LNCaP clone FGC (cell line): ENCODE measurements at regions not wholly inside any gene's neighbourhood (a gene's known extent, or its start where the extent isn't known, plus 50 kb on each side); places are given as distances from the start of the nearest gene placed in this dataset.

ENCODE experiments used
- DNase-seq: peaks from one replicate; pipeline ENCODE4 v3.0.0-alpha.2; 2011; ENCODE audit warnings: low read depth
- H3K4me3 ChIP-seq: 2 replicates; pipeline ENCODE4 v1.5.1; 2011; ENCODE audit warnings: mild to moderate bottlenecking, low read depth, low read length, control low read depth
- TF ChIP-seq, protein P1 (sequence below): IDR thresholded peaks from 2 replicates; pipeline ENCODE4 v1.5.1; 2012; ENCODE audit warnings: mild to moderate bottlenecking; ENCODE audit not compliant: control insufficient read depth, insufficient read depth; ENCODE audit errors: extremely low read depth

DNA sequence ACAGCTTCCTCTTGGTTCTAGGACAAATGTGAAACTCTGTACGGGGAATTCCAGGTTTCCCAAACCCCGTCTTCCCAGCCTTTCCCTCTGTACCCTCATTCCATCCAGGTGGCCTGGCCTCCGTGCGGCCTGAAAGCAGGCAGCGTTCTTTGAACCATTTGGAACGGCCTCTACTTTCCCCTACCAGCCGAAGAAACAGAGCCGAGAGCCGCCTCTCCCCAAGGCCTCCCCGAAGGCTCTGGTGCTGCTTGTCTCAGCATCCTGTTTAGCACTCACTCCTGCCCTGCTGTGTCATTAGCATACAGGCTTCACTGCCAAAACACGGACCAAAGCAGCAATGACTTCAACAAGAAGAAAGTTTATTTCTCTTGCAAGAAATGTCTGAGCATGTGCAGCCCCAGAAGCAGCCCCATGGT, 137.7 kb downstream of the HSD17B3 start:
- TF ChIP-seq, protein P1, sequence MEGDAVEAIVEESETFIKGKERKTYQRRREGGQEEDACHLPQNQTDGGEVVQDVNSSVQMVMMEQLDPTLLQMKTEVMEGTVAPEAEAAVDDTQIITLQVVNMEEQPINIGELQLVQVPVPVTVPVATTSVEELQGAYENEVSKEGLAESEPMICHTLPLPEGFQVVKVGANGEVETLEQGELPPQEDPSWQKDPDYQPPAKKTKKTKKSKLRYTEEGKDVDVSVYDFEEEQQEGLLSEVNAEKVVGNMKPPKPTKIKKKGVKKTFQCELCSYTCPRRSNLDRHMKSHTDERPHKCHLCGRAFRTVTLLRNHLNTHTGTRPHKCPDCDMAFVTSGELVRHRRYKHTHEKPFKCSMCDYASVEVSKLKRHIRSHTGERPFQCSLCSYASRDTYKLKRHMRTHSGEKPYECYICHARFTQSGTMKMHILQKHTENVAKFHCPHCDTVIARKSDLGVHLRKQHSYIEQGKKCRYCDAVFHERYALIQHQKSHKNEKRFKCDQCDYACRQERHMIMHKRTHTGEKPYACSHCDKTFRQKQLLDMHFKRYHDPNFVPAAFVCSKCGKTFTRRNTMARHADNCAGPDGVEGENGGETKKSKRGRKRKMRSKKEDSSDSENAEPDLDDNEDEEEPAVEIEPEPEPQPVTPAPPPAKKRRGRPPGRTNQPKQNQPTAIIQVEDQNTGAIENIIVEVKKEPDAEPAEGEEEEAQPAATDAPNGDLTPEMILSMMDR, result no peak
- H3K4me3 ChIP-seq, result no peak overlapping the region
- no peak for DNase-seq

DNA sequence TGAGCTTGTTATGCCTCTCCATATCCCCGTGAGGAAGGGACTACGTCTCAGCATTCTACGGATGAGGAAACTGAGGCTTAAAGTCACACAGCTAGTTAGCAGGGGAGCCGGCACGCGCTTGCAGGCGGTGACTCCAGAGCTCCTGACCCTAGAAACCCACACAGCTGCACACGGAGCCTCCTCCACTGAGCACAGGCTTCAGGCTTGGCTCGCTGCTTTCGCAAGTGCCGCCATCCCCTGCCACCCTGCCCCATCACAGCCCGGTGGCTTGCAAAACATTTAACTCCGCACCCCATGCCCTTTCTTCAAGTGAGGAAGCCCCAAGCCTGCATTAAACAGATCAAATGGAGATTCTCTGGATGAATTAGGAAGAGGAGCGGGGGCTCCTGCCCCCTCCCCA, 138.3 kb downstream of the HSD17B3 start:
- TF ChIP-seq, protein P1, result no peak
- DNase-seq, result no peak
- H3K4me3 ChIP-seq, result no peak overlapping the region

DNA sequence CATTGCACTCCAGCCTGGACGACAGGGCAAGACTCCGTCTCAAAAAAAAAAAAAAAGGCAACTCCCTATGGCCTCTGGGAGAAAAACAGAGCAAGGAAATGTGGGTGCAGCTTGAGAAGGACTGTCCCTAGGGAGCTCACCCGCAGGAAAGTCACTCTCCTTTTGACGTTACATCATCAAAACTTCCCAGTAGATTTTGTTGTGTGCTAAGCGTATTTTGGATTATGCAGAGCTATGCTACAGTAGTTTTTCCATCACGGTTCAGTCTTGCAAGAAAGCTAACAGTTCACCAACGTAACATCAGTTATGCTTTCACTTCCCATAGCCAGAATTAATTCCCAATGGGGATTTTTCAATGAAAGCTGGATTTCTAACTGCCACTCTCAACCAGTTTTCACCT, 138.8 kb downstream of the HSD17B3 start:
- TF ChIP-seq, protein P1, result no peak
- no peak overlapping the region for H3K4me3 ChIP-seq
- no peak for DNase-seq

DNA sequence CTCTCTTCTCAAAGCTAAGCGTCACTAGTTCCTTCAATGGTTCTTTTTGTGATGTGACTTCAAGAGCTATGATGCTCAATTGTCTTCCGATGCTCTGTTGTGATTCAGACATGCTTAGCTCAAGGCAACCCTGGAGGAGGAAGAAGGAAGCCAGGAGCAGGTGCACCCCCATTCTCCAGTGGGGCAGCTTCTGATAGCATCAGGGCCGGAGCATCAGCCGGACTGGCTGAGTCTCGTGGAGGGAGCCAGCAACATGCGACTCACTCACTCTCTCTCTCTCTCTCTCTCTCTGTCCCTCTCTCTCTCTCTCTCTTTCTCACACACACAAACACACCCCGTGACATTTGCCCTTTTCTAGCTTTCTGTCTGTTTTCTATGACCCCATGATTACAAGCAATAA, 140.2 kb downstream of the HSD17B3 start:
- TF ChIP-seq, protein P1, result no peak
- no peak overlapping the region for H3K4me3 ChIP-seq
- no peak for DNase-seq

DNA sequence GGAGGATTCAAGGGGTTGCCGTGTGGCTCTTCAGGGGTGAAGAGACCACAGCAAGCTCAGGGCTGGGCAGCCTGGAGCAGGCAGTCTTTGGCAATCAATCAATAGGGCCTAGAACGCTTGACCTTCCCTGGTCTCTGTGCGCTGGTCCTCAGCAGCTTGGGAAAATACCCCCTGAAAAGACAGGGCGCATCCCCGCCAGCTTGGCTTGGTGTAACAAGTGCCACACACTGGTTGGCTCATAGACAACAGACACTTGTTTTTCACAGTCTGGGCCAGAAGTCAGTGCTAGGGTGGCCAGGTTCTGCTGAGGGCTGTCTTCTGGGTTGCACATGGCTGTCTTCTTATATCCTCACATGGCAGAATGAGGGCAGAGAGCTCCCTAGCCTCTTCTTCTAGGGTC, 141.1 kb downstream of the HSD17B3 start:
- TF ChIP-seq, protein P1, result no peak
- no peak for DNase-seq
- no peak overlapping the region for H3K4me3 ChIP-seq

DNA sequence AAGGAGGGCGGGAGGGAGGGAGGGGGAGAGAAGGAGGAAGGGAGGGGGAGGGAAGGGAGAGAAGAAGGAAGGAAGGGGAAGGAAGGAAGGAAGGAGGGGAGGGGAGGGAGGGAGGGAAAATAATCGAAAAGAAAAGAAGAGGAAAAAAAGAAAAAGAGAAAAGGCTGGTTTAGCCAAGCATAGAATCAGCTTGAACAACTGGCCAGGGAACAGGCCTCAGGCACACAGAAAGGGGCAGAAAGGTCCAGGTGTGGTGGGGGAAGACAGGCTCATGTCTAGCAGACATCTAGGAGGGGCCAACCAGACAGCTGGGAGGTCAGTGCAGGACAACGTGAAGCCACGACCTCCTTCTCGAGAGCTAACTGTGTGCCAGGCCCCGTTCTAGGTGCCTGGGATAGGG, 141.8 kb downstream of the HSD17B3 start:
- H3K4me3 ChIP-seq, result no peak overlapping the region
- DNase-seq, result no peak
- TF ChIP-seq, protein P1, result no peak

DNA sequence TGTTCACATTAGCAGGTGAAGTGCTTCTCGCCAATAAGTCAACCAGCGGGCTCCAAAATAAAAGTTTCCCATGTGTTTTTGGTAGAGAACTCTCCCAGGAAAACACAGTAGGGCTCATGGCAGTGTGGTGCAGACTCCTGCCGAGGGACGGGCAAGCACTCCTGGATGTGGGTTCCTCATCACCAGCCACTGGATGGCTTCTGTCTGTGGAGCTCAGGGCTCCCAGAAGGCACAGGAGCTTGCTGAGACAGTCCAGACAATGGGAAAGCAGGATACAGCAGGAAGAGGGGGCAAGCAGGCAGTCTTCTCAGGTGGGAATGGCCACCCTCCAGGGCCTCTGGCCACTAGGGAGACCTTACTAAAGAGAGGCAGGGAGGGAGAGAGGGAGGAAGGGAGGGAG, 142.4 kb downstream of the HSD17B3 start:
- no peak for DNase-seq
- H3K4me3 ChIP-seq, result no peak overlapping the region
- TF ChIP-seq, protein P1, result no peak
